ENCODE measurements at regions not wholly inside any gene's neighbourhood (a gene's known extent, or its start where the extent isn't known, plus 50 kb on each side); places are given as distances from the start of the nearest gene placed in this dataset.

DNA sequence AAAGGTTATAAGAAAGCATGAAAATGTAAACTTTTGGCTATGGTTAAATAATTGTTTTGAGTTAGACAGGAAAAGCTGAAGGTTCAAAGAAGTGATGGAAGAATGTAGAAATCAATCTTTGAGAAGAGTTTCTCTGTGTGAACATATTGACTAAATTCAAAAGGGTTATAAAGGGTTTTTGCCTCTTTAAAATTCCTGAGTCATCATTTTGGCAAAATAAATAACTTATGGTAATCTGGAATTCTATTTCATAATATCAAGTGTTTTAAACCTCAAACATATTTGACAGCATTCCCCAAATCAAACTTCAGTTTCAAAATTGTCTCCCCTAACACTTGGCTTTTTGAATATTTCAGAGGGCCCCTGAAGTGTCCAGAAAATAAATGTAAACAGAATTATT lies 60.6 kb upstream of the SPINK5 start (continued):
- TF ChIP-seq ZFP3 (CRISPR knock-in tag; IDR thresholded peaks at IDR 0.05): no peak

DNA sequence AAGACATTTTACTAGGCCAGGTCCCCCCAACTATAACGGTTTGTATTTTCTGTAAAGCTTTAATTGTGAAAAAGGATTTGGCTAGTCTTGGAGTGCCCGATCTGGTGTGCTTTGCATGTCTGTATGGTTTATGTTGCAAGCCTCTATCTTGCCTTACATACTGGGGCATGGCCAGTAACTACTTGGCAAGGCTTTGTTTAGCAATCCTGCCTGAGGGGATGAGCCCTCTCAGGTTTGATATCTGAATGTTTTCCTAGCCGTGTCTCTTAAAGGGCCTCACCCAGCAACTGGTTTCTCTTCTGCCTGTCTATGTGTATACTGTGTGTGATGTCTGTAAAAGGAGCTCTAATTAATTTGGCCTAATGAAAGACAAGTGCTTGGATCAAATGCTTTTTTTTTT lies 61.3 kb upstream of the SPINK5 start:
- ATAC-seq: no peak
- no peak for TF ChIP-seq OSR1 (CRISPR knock-in tag; IDR thresholded peaks at IDR 0.05)
- no peak for TF ChIP-seq GLIS3 (CRISPR knock-in tag; IDR thresholded peaks at IDR 0.05)
- TF ChIP-seq, protein P1, sequence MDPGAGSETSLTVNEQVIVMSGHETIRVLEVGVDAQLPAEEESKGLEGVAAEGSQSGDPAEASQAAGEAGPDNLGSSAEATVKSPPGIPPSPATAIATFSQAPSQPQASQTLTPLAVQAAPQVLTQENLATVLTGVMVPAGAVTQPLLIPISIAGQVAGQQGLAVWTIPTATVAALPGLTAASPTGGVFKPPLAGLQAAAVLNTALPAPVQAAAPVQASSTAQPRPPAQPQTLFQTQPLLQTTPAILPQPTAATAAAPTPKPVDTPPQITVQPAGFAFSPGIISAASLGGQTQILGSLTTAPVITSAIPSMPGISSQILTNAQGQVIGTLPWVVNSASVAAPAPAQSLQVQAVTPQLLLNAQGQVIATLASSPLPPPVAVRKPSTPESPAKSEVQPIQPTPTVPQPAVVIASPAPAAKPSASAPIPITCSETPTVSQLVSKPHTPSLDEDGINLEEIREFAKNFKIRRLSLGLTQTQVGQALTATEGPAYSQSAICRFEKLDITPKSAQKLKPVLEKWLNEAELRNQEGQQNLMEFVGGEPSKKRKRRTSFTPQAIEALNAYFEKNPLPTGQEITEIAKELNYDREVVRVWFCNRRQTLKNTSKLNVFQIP (CRISPR knock-in tag; IDR thresholded peaks at IDR 0.05; ENCODE audit: borderline replicate concordance, low read depth): no peak
- TF ChIP-seq TOX (CRISPR knock-in tag; IDR thresholded peaks at IDR 0.05; ENCODE audit: borderline replicate concordance): no peak
- TF ChIP-seq ARNTL (CRISPR knock-in tag; IDR thresholded peaks at IDR 0.05; ENCODE audit: borderline replicate concordance, low read depth): no peak
- TF ChIP-seq ZC3H10 (CRISPR knock-in tag; IDR thresholded peaks at IDR 0.05): no peak

DNA sequence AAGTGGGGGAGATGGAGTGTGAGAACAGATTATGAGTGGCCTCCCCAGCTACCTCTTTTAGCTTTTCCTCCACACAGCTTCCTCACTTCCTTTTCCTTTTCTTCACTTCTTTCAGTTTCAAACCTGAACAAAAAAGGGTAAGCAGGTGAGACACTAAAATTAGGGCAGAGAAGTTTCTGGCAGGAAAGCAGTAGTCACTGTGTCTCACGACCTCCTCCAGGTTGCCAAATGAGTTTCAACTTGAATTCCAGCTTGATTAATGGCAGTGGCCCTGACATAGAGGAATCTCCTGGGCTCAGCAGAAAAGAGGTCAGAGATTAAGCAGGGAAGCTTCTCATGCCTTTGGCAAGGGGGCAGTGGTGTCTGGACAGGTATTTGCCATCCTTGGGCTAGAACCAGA lies 63.7 kb upstream of the SPINK5 start:
- ATAC-seq: no peak
- TF ChIP-seq, protein P2, sequence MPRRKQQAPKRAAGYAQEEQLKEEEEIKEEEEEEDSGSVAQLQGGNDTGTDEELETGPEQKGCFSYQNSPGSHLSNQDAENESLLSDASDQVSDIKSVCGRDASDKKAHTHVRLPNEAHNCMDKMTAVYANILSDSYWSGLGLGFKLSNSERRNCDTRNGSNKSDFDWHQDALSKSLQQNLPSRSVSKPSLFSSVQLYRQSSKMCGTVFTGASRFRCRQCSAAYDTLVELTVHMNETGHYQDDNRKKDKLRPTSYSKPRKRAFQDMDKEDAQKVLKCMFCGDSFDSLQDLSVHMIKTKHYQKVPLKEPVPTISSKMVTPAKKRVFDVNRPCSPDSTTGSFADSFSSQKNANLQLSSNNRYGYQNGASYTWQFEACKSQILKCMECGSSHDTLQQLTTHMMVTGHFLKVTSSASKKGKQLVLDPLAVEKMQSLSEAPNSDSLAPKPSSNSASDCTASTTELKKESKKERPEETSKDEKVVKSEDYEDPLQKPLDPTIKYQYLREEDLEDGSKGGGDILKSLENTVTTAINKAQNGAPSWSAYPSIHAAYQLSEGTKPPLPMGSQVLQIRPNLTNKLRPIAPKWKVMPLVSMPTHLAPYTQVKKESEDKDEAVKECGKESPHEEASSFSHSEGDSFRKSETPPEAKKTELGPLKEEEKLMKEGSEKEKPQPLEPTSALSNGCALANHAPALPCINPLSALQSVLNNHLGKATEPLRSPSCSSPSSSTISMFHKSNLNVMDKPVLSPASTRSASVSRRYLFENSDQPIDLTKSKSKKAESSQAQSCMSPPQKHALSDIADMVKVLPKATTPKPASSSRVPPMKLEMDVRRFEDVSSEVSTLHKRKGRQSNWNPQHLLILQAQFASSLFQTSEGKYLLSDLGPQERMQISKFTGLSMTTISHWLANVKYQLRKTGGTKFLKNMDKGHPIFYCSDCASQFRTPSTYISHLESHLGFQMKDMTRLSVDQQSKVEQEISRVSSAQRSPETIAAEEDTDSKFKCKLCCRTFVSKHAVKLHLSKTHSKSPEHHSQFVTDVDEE (CRISPR knock-in tag; IDR thresholded peaks at IDR 0.05): no peak
- TF ChIP-seq SNAI2 (CRISPR knock-in tag; IDR thresholded peaks at IDR 0.05): no peak
- no peak for TF ChIP-seq CSDC2 (CRISPR knock-in tag; IDR thresholded peaks at IDR 0.05)
- no peak for TF ChIP-seq ZC3H10 (CRISPR knock-in tag; IDR thresholded peaks at IDR 0.05)
- no peak for TF ChIP-seq BACH2 (CRISPR knock-in tag; IDR thresholded peaks at IDR 0.05; ENCODE audit: borderline replicate concordance)
- TF ChIP-seq, protein P3, sequence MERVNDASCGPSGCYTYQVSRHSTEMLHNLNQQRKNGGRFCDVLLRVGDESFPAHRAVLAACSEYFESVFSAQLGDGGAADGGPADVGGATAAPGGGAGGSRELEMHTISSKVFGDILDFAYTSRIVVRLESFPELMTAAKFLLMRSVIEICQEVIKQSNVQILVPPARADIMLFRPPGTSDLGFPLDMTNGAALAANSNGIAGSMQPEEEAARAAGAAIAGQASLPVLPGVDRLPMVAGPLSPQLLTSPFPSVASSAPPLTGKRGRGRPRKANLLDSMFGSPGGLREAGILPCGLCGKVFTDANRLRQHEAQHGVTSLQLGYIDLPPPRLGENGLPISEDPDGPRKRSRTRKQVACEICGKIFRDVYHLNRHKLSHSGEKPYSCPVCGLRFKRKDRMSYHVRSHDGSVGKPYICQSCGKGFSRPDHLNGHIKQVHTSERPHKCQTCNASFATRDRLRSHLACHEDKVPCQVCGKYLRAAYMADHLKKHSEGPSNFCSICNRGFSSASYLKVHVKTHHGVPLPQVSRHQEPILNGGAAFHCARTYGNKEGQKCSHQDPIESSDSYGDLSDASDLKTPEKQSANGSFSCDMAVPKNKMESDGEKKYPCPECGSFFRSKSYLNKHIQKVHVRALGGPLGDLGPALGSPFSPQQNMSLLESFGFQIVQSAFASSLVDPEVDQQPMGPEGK (CRISPR knock-in tag; IDR thresholded peaks at IDR 0.05; ENCODE audit: borderline replicate concordance): no peak
- no peak for TF ChIP-seq PPARA (CRISPR knock-in tag; IDR thresholded peaks at IDR 0.05; ENCODE audit: borderline replicate concordance)
- TF ChIP-seq ZNF565 (CRISPR knock-in tag; conservative IDR thresholded peaks at IDR 0.05; ENCODE audit: low read depth): no peak
- TF ChIP-seq GLIS3 (CRISPR knock-in tag; IDR thresholded peaks at IDR 0.05): no peak
- TF ChIP-seq ZFP3 (CRISPR knock-in tag; IDR thresholded peaks at IDR 0.05): no peak
- TF ChIP-seq, protein P4, sequence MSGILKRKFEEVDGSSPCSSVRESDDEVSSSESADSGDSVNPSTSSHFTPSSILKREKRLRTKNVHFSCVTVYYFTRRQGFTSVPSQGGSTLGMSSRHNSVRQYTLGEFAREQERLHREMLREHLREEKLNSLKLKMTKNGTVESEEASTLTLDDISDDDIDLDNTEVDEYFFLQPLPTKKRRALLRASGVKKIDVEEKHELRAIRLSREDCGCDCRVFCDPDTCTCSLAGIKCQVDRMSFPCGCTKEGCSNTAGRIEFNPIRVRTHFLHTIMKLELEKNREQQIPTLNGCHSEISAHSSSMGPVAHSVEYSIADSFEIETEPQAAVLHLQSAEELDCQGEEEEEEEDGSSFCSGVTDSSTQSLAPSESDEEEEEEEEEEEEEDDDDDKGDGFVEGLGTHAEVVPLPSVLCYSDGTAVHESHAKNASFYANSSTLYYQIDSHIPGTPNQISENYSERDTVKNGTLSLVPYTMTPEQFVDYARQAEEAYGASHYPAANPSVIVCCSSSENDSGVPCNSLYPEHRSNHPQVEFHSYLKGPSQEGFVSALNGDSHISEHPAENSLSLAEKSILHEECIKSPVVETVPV (CRISPR knock-in tag; IDR thresholded peaks at IDR 0.05): no peak
- no peak for TF ChIP-seq ARNTL (CRISPR knock-in tag; IDR thresholded peaks at IDR 0.05; ENCODE audit: borderline replicate concordance, low read depth)
- TF ChIP-seq, protein P5, sequence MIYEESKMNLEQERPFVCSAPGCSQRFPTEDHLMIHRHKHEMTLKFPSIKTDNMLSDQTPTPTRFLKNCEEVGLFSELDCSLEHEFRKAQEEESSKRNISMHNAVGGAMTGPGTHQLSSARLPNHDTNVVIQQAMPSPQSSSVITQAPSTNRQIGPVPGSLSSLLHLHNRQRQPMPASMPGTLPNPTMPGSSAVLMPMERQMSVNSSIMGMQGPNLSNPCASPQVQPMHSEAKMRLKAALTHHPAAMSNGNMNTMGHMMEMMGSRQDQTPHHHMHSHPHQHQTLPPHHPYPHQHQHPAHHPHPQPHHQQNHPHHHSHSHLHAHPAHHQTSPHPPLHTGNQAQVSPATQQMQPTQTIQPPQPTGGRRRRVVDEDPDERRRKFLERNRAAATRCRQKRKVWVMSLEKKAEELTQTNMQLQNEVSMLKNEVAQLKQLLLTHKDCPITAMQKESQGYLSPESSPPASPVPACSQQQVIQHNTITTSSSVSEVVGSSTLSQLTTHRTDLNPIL (CRISPR knock-in tag; IDR thresholded peaks at IDR 0.05; ENCODE audit: low read depth): no peak
- TF ChIP-seq, protein P1 (CRISPR knock-in tag; IDR thresholded peaks at IDR 0.05; ENCODE audit: borderline replicate concordance, low read depth): no peak
- TF ChIP-seq ZFP30 (CRISPR knock-in tag; IDR thresholded peaks at IDR 0.05): no peak
- TF ChIP-seq ESRRG (CRISPR knock-in tag; IDR thresholded peaks at IDR 0.05): no peak
- no peak for TF ChIP-seq TOX (CRISPR knock-in tag; IDR thresholded peaks at IDR 0.05; ENCODE audit: borderline replicate concordance)

Data from SK-N-SH treated with all-trans-retinoic acid at 6 μM for 48 hours (cell line).